ENCODE measurements at regions not wholly inside any gene's neighbourhood (a gene's known extent, or its start where the extent isn't known, plus 50 kb on each side); places are given as distances from the start of the nearest gene placed in this dataset.

DNA sequence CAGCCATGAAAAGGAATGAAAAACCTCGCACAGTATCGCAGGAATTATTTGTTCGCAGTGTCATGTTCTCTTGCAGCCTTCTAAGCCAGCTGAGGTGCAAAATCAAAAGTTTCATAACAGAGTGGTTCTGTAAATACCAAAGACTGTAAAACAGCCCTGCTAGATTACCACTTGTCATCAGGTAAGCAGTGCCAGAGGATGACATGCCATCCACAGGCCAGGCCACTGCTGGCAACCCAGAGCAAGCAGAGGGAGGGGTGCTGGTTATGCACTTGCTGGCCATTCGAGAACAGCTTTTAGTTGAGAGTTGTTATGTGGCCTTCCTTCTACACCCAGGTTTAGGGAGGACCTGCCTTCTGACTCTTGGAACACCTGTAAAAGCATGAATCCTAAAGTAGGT is 114.3 kb upstream of the MGAT5 start:
- TF ChIP-seq CTCF (conservative IDR thresholded peaks at IDR 0.05; ENCODE audit: low read length) = no peak
- no peak for TF ChIP-seq EZH2phosphoT487 (IDR thresholded peaks at IDR 0.05; ENCODE audit: borderline replicate concordance, low read depth, low read length)
